Activated naive CD4-positive, alpha-beta T cell (primary cell): ENCODE measurements at regions not wholly inside any gene's neighbourhood (a gene's known extent, or its start where the extent isn't known, plus 50 kb on each side); places are given as distances from the start of the nearest gene placed in this dataset.

Experiments
- DNase-seq, 4 experiments: peaks; one replicate each; lab custom pipeline; 2025; lab: John Stamatoyannopoulos, UW

DNA sequence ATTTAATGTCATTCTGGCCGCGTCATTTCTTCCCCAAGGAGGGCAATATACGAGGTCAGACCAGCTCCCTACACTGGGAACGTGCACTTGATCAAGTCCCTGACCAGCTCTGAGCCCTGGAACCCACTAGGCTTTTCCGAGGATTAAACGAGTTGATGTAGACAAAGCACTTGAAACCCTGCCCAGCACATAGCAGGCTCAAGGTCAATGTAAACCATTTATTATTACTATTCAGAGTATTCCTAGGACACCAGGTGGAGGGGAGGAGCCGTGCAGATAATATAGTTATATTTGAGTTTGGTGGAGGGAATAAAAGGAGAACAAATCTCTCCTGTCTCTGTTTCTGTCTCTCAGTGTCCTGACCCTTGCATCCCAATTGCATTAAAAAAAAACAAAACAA, 174.1 kb upstream of the IGSF21 start:
- DNase-seq = no peak

DNA sequence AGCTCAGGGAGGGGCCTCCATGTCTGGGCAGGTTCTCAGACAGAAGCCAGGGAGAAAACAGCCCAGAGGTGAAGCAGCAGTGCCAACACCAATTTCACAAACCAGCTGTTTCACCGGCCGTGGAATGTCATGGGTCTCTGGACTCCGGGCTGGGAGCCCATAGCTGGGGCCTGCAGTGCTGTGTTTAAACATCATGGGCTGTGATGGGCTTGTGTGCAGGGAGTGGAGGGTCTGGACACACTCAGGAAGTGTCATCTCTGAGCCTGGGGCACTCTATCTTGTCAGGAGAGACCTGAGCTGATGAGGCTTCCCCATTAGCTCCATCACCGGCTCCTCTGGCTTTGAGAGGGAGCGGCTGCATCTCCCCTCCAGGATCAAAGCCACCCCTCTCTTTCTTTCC, 173.6 kb upstream of the IGSF21 start:
- DNase-seq = no peak

DNA sequence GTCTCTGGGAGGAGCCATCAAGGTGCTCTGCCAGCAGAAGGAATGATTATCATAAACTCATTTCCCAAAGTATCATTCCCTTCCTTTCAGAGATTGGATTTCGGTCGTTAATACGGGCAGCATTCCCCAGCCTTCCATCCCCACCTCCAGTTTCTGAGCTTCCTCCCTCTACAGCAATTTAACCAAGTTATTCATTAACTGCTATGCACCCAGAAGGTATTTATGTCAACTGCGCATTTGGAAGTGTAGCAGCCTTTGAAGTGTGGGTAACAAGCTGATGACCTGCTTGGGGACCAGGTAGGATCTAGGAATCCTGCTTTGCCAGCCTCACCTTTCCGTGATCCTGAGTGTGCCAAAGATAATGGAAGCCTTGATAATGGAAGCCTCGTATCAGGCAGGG, 172.4 kb upstream of the IGSF21 start:
- DNase-seq = no peak

DNA sequence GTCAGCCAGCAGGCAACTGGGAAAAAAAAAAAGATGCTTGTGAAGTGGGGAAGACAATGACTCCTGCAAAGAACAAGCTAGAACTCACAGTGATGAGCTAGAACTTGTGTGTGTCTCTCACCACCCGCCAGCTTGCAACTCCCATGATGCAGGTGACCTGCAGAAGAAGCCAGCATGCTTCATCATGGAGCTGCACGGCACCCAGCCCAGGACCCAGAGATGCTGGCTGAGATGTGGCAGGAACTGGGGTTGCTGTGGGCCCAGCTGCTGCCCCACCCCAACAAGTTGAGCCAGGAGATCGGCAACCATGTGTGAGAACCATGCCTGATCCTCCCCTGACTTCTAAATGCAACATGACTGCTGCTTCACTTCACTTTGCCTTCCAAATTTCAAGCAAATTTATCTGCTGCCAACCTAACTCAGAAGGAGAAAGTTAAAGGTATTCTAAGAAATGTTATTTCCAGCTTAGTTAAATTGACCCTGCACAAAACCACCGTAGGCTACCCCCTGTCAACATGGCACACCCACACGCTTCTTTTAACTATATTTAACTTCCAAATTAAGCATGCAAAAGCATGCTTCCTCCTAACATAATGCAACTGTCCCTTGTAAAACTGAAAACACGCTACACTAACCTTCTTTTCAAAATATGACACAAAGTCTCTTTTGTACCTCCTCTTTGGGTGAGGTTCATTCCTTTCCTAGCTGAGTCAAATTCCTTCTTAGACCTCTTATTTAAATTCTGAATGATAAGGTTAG, 166.0 kb upstream of the IGSF21 start:
- no peak for DNase-seq

DNA sequence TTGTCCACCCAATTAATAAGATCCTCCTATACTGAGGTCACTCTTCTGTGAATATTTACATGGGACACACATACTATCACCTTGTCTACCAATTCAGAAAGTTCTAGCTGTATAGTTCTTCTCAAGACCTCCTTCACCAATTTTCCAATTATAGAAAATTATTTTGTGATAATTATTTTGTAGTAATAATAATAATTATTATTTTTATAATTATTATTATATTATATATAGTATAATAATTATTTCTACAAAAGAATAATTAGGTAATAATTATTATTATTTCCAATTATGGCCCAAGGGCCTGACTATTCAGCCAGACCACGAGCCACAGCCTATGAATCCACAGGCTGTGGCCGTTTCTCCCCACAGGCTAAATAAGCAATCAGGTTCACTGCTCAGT, 164.1 kb upstream of the IGSF21 start:
- no peak for DNase-seq

DNA sequence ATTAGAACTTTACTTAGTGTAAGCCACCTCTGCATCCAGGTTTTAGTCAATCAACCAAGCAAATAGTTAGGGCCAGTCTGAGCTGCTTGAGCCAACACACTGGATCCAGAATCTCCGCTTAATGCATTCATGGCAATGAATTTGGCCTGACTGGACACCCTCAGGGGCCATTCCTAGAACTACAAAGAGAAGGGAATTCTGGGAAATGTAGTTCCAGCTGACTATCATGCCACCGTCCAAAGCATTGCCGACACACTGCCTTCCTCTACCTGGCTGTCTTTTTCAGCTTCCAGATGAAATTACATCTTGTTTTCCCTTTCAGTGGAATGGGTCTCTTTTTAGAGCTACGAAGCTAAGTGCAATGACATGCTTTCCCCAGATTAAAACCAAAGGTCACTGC, 163.0 kb upstream of the IGSF21 start:
- DNase-seq = no peak

DNA sequence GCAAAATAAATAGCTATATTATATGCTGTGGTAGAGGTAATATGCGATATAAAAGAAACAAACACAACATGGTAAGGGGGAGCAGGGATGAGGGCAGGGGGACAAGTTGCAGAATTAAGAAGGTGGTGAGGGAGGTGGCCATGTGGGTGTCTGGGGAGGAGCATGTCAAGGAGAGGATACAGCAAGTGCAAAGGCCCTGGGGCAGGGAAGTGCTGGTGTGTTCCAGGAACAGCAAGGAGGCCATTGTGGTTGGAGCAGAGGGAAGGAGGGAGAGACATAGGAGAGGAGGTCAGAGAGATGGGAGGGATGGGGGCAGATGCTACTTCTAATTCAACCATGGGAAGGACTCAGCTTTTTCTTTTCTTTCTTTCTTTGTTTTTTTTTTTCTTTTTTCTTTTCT, 161.2 kb upstream of the IGSF21 start:
- DNase-seq = no peak

DNA sequence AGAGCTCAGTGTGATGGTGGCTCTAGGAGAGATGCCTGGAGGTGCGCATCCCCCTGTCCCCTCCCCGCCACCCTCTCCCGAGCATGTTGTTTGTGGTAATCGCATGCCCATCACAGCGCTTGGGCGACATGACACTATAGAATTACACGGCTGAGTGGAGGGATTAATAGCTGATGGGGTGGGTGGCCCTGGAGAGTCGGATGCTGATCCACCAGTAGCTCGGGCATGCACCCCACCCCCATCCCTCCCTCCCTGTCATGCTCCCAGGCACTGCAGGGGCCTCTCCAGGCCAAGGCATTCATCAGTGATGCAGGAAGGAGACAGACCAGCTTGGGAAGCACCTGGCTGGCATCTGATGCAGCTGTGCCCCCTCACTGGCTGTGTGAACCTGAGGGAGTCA, 159.0 kb upstream of the IGSF21 start:
- DNase-seq = no peak

DNA sequence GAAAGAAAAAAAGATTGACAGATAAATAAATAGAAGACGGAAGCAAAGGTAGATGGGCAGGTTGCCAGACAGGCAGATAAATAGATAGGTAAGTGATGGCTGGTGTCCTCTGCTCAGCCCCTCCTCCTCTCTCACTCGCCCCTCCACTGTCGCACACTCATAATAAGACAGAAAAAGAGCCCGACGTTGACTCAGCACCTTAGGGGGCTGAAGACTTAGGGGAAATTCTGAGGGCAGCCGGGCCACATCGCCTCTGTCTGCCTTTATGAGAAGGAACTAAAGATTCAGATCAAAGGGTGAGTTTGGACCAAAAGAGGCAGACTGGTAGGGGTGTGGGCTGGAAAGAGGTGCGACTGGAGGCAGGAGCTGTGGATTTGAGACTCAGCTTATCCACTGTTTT, 158.1 kb upstream of the IGSF21 start:
- no peak for DNase-seq

DNA sequence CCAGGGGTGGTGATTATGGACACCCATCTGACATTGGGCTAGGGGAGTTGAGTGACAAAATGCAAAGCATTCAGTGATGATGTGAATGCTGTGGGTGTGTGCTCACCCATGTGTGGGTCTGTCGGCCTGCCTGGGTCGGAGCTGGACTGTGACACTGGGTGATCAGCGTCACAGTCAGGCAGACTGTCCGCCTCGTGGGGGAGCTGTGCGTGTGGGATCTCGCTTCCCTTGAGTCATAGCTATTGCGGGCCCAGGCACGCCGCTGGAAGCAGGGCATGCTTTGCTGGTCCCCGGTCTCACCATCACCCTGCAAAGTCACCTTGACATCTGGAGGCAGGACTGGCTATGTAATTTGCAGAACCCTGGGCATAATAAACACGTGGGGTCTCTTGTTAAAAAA, 156.9 kb upstream of the IGSF21 start:
- DNase-seq = no peak

DNA sequence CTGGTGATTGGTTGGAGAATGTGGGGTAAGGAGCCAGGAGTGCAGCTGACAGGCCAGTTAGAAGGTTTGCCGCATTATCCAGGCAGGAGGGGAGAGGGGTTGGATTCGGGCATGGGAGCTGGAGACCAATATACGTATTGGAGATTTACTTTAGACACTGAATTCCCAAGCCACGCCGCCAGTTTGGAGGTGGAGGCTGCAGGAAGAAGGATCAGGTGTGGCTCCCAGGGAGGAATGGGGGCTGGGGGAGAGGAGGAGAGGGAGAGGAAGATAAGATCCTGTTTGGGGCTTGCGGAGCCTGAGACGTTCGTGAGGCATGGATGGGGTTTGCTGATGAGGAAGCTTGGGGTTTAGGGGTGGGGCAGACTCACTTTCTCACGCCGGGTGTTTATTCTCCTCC, 155.1 kb upstream of the IGSF21 start:
- no peak for DNase-seq

DNA sequence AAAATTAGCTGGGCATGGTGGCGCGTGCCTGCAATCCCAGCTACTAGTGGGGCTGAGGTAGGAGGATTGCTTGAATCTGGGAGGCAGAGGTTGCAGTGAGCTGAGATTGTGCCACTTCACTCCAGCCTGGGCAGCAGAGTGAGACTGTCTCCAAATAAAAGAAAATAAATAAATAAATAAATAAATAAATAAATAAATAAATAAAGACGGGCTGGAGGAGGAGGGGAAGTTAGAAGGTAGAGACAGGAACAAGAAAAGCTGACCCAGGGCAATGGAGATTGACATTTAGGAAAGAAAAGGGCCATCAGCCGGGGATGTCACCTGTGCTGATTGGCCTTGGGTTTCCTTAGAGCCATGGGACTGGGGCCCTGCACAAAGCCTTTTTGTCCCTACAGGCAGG, 153.7 kb upstream of the IGSF21 start:
- no peak for DNase-seq

DNA sequence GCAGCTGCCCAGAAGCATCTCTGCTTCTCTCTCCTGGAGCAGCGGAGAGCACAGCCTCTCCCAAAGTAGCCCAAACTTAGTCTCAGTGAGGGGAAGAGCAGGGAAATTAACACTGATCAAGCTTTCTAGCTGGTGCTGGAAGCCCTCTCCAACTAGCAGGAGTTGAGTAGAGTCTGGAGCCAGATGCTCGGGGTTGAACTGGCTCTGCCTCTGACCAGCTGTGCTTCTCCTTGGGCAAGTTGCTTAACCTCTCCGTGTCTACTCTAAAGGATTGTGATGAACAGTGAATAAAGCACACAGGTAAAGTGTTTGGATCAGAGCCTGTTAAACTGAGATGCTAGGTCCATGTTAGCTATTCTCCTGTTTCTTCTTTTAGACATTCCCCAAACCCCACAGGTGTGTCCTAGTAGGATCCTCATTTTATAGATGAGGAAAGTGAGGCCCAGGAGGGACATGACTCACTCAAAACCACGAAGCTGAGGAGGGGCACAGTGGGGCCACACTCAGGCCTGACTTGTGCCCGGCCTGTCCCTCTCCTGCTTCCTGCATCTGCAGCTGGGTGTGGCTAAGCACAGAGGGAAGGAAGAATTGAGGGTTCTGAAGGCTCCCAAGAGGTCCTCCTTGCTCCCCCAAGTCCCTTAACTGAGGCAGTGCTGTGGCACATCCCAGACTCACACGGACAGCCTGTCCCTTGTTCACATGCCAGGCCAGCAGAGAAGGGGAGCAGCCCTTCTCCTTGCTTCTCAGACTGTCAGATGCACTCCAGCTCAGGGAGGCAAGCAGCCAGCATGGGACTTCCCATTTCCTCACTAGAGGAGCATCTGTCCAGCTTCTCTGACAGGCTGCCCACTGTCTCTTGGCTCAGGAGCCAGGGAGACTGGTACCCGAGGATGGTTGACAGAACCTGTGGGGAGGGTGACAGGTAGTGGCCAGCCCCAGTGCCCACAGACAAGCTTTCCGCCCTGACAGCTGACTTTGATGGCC, 152.0 kb upstream of the IGSF21 start:
- no peak for DNase-seq

DNA sequence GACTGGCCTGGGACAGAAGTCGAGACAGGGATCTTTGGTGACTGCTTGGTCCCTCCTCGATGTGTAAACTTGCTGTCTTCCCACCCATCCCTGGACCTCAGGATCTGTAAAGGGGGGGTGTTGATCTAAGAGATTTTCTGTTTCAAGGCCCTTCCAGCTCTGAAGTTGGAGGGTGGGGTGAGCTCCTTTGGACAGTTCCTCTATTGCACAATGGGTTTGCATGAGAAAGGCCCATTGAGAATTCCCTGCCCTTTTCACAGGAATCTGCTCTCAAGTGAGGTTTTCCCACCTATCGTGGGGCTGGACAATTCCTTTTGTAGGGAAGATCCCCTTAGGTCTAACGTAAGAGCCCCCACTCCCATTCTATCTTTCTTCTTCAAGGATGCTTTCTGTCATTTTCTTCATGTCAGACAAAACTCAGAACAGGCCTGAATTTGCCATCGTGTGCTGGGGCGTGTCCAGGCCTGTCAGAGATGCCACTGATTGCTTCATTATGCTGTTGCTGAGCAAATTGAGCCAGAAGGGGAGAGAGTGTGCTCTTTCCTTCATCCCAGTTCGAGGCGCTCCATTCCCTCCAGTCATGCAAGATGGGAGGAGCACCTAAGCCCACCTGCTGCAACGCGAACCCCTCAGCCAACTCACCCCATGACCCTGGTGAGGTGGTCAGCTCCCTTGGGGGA, 149.9 kb upstream of the IGSF21 start:
- DNase-seq = no peak

DNA sequence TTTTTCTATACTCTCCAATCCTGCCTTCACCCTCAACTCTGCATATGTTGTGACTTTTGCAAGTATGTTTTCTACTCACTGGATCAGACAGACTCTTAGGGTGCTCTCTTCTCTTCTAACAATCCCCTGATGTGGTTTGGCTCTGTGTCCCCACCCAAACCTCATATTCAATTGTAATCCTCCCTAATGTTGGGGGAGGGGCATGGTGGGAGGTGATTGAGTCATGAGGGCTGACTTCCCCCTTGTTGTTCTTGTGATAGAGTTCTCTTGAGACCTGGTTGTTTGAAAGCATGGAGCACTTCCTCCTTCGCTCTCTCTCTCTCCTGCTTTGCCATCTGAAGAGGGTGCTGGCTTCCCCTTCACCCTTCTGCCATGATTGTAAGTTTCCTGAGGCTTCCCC, 148.9 kb upstream of the IGSF21 start:
- no peak for DNase-seq

DNA sequence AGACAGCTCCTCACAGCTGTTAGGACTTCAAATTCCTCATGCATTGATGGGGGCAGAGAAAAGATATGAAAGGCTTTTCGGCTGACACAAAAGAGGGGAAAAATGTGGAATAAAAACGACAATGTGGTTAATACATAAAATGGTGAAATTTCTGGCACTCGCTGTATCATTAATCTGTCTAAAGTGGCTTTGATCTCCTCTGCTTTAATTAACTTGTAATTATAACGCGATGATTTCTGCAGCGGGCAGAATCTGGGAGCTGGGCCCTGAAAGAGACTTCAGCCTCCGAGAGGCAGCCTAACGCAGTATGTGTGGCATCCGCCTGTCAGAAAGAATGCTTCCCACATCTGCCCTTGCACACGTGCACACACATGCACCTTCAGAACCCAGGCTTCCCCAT, 144.1 kb upstream of the IGSF21 start:
- DNase-seq = no peak

DNA sequence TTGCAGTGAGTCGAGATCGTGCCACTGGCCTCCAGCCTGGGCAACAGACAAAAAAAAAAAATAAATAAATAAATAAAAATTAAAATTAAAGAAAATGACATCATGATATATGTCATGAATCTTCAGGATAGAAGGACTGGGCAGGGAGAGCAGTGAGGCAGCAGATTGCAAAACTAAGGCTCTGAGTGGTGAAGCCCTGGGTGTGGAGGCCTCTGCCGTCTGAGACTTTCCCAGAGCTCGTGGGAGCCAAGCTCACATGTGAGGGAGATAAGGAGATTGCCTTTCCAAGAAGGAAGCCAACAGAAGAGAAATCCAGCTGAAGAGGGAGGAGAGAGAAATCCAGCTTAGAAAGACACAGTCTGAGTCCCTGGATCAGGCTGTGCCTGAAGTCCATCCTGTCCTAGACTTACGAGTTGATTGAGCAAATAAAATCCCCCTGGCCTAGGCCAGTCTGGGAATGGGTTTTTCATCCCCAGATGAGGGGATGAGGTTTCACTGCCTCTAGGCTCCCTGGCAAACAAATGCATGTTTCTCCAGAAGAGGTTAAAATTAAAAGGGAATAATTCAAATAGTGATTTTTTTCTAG, 142.0 kb upstream of the IGSF21 start:
- DNase-seq = no peak

DNA sequence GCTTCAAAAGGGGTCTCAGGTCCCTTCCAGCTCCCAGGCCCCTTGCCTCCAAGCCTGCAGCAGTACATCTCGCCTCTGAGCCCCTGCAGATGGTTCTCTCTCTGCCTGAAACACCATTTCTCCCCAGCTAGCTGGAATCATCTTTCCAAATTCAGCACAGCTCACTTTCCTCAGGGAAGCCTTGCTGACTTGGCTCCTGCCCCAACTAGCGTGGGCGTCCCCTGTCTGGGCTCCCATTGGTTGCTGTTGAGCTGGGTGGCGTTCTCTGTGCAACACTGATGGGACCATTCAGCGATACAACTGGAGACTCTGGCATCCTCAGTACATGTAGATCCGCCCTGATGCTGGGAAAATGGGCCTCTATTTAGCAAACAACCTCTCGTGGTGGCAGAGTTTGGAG, 141.3 kb upstream of the IGSF21 start:
- no peak for DNase-seq

DNA sequence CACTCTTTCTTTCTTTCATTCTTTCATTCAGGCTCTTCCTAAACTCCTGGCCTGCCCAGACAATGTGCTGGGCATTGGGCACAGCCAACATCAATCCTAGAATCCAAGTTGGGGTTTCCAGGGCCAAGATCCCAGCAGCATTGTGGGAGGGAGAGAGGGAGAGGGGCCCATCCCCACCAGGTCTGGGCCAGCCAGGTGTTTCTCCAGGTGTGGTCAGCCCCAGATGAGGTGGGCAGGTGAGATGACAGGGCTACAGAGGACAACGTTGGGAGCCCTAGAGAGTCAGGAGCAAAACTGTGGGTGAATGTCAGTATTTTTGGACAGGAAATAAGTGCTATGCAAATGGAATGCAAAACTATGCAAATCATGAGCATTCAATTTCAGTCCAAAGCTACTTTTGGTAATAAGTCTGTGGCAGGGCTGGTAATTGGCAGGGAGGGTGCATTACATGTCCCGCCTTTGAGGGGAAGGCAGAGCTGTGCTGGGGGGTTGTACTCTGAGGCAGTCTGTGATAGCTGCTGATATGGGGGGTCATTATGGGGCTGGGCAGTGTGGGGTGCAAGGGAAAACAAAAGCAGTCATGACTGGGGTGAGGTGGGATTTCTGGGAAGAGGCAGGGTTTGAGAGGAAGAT, 139.9 kb upstream of the IGSF21 start:
- DNase-seq = no peak

DNA sequence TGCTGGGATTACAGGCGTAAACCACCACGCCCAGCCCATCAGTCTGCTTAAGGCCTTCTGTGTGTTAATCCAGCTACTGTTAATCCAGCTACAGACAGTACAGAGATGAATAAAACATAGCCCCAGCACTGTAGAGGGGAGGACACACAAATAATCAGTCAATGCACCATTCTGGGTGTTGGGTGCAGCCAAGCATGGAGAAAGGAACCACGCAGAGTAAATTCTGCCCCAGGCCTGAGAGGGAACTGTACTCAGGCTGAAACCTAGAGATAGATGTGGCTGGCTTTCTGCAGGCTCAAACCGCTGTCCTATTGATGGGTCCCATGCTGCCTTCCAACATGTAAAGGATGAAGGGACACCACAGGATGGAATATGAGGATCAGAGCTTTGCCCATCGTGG, 136.8 kb upstream of the IGSF21 start:
- DNase-seq = no peak

DNA sequence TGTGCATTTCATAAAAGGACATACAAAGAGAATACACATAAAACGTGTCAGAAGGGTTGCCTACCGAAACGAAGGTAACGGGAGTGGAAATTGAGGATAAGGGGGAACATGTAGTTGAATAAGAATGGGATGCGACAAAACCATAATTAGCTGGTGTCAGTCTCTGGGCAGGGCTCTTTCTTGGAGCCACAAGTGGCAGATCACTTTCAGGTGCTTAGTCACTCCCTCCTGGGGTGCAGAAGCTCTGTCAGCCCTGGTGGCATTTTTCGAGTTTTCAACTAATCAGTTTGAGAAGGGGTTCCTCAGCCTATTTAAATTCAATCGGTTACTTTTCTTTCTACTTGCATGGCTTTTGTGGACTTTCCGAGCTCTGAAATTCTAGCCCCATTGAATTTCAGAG, 133.9 kb upstream of the IGSF21 start:
- DNase-seq = no peak

DNA sequence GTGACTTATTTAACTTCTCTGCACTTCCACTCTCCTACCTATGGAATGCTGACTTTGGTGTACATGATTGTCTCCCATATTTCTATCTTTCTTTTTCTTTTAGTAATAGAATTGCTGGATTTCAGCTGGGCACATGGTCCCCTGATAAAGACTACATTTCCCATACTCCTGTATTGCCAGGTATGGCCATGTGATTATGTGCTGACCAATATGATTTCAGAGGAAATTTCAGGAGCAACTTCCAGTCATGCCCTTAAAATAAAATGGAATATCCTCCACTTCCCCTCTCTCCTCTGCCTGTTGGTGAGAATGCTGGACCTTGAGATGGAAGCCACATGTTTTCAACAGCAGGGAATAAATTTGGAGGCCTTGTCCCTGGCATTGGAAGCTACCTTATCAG, 130.7 kb upstream of the IGSF21 start:
- no peak for DNase-seq
